ENCODE measurements at regions not wholly inside any gene's neighbourhood (a gene's known extent, or its start where the extent isn't known, plus 50 kb on each side); places are given as distances from the start of the nearest gene placed in this dataset.

GRCh38 chr10:117621196-117621595 is 78.7 kb downstream of the EMX2 start:
- Histone ChIP-seq H3K9me2 (no peaks in the 10 kb centered on the region), H3K79me2 (ENCODE audit: insufficient read depth) (no peaks in the 10 kb centered on the region), H3K27ac (ENCODE audit: low read depth in 2 of 2, low read length in 1 of 2) (no peak overlapping the region), H3K4me2 (no peak overlapping the region), H4K20me1 (ENCODE audit: insufficient read depth) (no peaks in the 10 kb centered on the region), H3K27me3 (ENCODE audit: insufficient read depth) (no peaks in the 10 kb centered on the region), H3K9ac (no peak overlapping the region), H3K4me3 (ENCODE audit: low read depth in 2 of 2, low read length in 1 of 2) (no peak overlapping the region), H3K36me3 (replicated peaks in 1 of 2; ENCODE audit: control insufficient read depth in 1 of 2, insufficient read depth in 2 of 2, low read length in 1 of 2) (no peaks in the 10 kb centered on the region), H3K4me1 (ENCODE audit: control insufficient read depth in 1 of 2, insufficient read depth in 2 of 2, low read depth in 1 of 2, low read length in 1 of 2) (no peaks in the 10 kb centered on the region), H2AFZ (ENCODE audit: low read depth) (no peak overlapping the region), H3F3A (replicated peaks; ENCODE audit: insufficient read depth) (no peaks in the 10 kb centered on the region), H3K9me3 (no peaks in the 10 kb centered on the region)
- POLR2A ChIA-PET: no interaction called here
- CTCF ChIA-PET: no interaction called here
- 45% methylated on average over 7 of the region's 7 CpGs for WGBS (ENCODE audit: low lambda C conversion rate)
- no peak for TF ChIP-seq IRF3 (IDR thresholded peaks at IDR 0.05; ENCODE audit: low read depth, low read length)
- TF ChIP-seq MAX (IDR thresholded peaks at IDR 0.05; ENCODE audit: low read depth): no peak
- no peak for TF ChIP-seq TEAD4 (IDR thresholded peaks at IDR 0.05; ENCODE audit: borderline replicate concordance, insufficient read depth)
- TF ChIP-seq RXRA (IDR thresholded peaks at IDR 0.05; ENCODE audit: borderline replicate concordance, low read depth): no peak
- no peak for TF ChIP-seq NFIC (IDR thresholded peaks at IDR 0.05; ENCODE audit: borderline replicate concordance)
- TF ChIP-seq GABPA (IDR thresholded peaks at IDR 0.05; ENCODE audit: low read depth): no peak
- no peak for TF ChIP-seq FOSL2 (IDR thresholded peaks at IDR 0.05; ENCODE audit: borderline replicate concordance, low read depth)
- TF ChIP-seq ELF1 (IDR thresholded peaks at IDR 0.05): no peak
- no peak for TF ChIP-seq USF2 (IDR thresholded peaks at IDR 0.05; ENCODE audit: borderline replicate concordance, low read depth, low read length)
- no peak for TF ChIP-seq RAD21 (IDR thresholded peaks at IDR 0.05; ENCODE audit: low read length)
- no peak for TF ChIP-seq RFX5 (IDR thresholded peaks at IDR 0.05; ENCODE audit: low read length)
- TF ChIP-seq MEF2A (IDR thresholded peaks at IDR 0.05; ENCODE audit: borderline replicate concordance, low read depth): no peak
- no peak for TF ChIP-seq CTCF (IDR thresholded peaks at IDR 0.05)
- no peak for TF ChIP-seq NRF1 (IDR thresholded peaks at IDR 0.05; ENCODE audit: low read depth, low read length)
- no peak for TF ChIP-seq EP300 (IDR thresholded peaks at IDR 0.05; ENCODE audit: borderline replicate concordance in 1 of 2, low read depth in 1 of 2, low read length in 1 of 2)
- no peak for TF ChIP-seq REST (IDR thresholded peaks at IDR 0.05; ENCODE audit: low read depth, low read length)
- no peak for TF ChIP-seq SMC3 (IDR thresholded peaks at IDR 0.05; ENCODE audit: low read depth, low read length)
- TF ChIP-seq POLR2AphosphoS5 (IDR thresholded peaks at IDR 0.05; ENCODE audit: low read depth, low read length): no peak
- no peak for TF ChIP-seq ZBTB33 (IDR thresholded peaks at IDR 0.05; ENCODE audit: borderline replicate concordance, low read depth)
- DNase-seq: no peak

All from SK-N-SH (cell line).